IMR-90 (cell line): ENCODE measurements at regions not wholly inside any gene's neighbourhood (a gene's known extent, or its start where the extent isn't known, plus 50 kb on each side); places are given as distances from the start of the nearest gene placed in this dataset.

Experiments used
- ATAC-seq: fragments of 200-7000 bp; cut with Tn5 transposase; 2 replicates; pipeline ENCODE4 v1.9.1; 2020; ENCODE audit warnings: low read depth, mild to moderate bottlenecking, moderate library complexity
- BruUV-seq: library from RNA; stranded (reverse); fragments of 400-500 nt; replicated peaks from 2 replicates; lab custom pipeline; 2021; lab: Mats Ljungman, UMichigan
- CTCF ChIA-PET: fragments of 300-600 bp; formaldehyde crosslinking; extraction: SDS; loops from one replicate; lab custom pipeline; 2021; ENCODE audit warnings: antibody characterized with exemption; lab: Yijun Ruan, JAX
- POLR2A ChIA-PET: fragments of 300-600 bp; sonication (Branson Sonifier 250); formaldehyde crosslinking; loops from one replicate; lab custom pipeline; 2022; ENCODE audit warnings: antibody characterized with exemption; ENCODE audit not compliant: unreplicated experiment; lab: Charles Lee
- DNase-seq: peaks from one replicate; pipeline ENCODE4 v3.0.0; 2013
- H2AFZ ChIP-seq: replicated peaks from 2 replicates; pipeline ENCODE3; 2013; ENCODE audit warnings: low read length, mild to moderate bottlenecking; ENCODE audit not compliant: poor library complexity
- H2AK5ac ChIP-seq: 2 replicates; pipeline ENCODE4 v1.6.1; 2013; ENCODE audit warnings: low read depth, low read length, inconsistent platforms
- H2AK9ac ChIP-seq: replicated peaks from 2 replicates; pipeline ENCODE3; 2013; ENCODE audit warnings: mild to moderate bottlenecking, low read depth, low read length, moderate library complexity; ENCODE audit not compliant: poor library complexity
- H2BK120ac ChIP-seq: 2 replicates; pipeline ENCODE4 v1.6.1; 2013; ENCODE audit warnings: low read depth, low read length, inconsistent platforms
- H2BK15ac ChIP-seq: 3 replicates; pipeline ENCODE4 v1.6.1; 2013; ENCODE audit warnings: low read depth, low read length, inconsistent platforms
- H2BK20ac ChIP-seq: 2 replicates; pipeline ENCODE4 v1.6.1; 2013; ENCODE audit warnings: low read depth, mild to moderate bottlenecking, inconsistent platforms, low read length, moderate library complexity
- H2BK5ac ChIP-seq: 2 replicates; pipeline ENCODE4 v1.6.1; 2013; ENCODE audit warnings: mild to moderate bottlenecking, low read depth, low read length, inconsistent platforms; ENCODE audit not compliant: poor library complexity, severe bottlenecking
- H3K14ac ChIP-seq: replicated peaks from 2 replicates; pipeline ENCODE4 v1.6.1; 2013; ENCODE audit warnings: low read depth, low read length, inconsistent platforms
- H3K18ac ChIP-seq: 2 replicates; pipeline ENCODE4 v1.6.1; 2013; ENCODE audit warnings: low read depth, low read length, control low read depth
- H3K23ac ChIP-seq: 2 replicates; pipeline ENCODE4 v1.6.1; 2013; ENCODE audit warnings: low read depth, low read length, inconsistent platforms
- H3K27ac ChIP-seq: 2 replicates; pipeline ENCODE4 v1.5.1; 2013; ENCODE audit warnings: mild to moderate bottlenecking, control low read depth, low read length; ENCODE audit not compliant: insufficient read depth
- H3K27me3 ChIP-seq: 2 replicates; pipeline ENCODE4 v1.6.1; 2013; ENCODE audit warnings: low read length; ENCODE audit not compliant: control insufficient read depth, insufficient read depth
- H3K36me3 ChIP-seq: 2 replicates; pipeline ENCODE4 v1.6.1; 2013; ENCODE audit warnings: low read length, mixed read lengths; ENCODE audit not compliant: control insufficient read depth, insufficient read depth
- H3K4ac ChIP-seq: 2 replicates; pipeline ENCODE4 v1.6.1; 2013; ENCODE audit warnings: low read depth, low read length, inconsistent platforms
- H3K4me1 ChIP-seq: 2 replicates; pipeline ENCODE4 v1.6.1; 2013; ENCODE audit warnings: low read length, mixed read lengths; ENCODE audit not compliant: control insufficient read depth, insufficient read depth
- H3K4me2 ChIP-seq: 2 replicates; pipeline ENCODE4 v1.6.1; 2013; ENCODE audit warnings: low read depth, mild to moderate bottlenecking, control low read depth, low read length, moderate library complexity
- H3K4me3 ChIP-seq: 2 replicates; pipeline ENCODE4 v1.5.1; 2013; ENCODE audit warnings: low read depth, mild to moderate bottlenecking, control low read depth, low read length, moderate library complexity; ENCODE audit not compliant: insufficient read depth
- H3K56ac ChIP-seq: 2 replicates; pipeline ENCODE4 v1.6.1; 2013; ENCODE audit warnings: low read length, inconsistent platforms; ENCODE audit not compliant: insufficient read depth; ENCODE audit errors: extremely low read depth
- H3K79me1 ChIP-seq, 2 experiments: 2 replicates each; pipeline ENCODE4 v1.6.1; 2013; ENCODE audit warnings: low read length in 2 of 2, inconsistent platforms in 1 of 2, low read depth in 1 of 2
- H3K9ac ChIP-seq: 2 replicates; pipeline ENCODE4 v1.6.1; 2013; ENCODE audit warnings: low read depth, low read length, control low read depth
- H3K9me1 ChIP-seq: 2 replicates; pipeline ENCODE4 v1.6.1; 2013; ENCODE audit warnings: low read length, inconsistent platforms; ENCODE audit not compliant: insufficient read depth
- H3K9me3 ChIP-seq: 2 replicates; pipeline ENCODE4 v1.6.1; 2013; ENCODE audit warnings: low read length; ENCODE audit not compliant: control insufficient read depth, insufficient read depth
- H4K20me1 ChIP-seq: 2 replicates; pipeline ENCODE4 v1.6.1; 2013; ENCODE audit warnings: low read length, inconsistent platforms; ENCODE audit not compliant: insufficient read depth
- H4K5ac ChIP-seq: 2 replicates; pipeline ENCODE4 v1.6.1; 2013; ENCODE audit warnings: mild to moderate bottlenecking, low read depth, low read length, control low read depth
- H4K8ac ChIP-seq, 2 experiments: 2 replicates each; pipeline ENCODE4 v1.6.1; 2013; ENCODE audit warnings: low read depth in 2 of 2, low read length in 2 of 2, control low read depth in 1 of 2, inconsistent platforms in 1 of 2
- H4K91ac ChIP-seq: 2 replicates; pipeline ENCODE4 v1.6.1; 2013; ENCODE audit warnings: low read depth, low read length, inconsistent platforms; ENCODE audit not compliant: insufficient read depth
- CEBPB ChIP-seq: IDR thresholded peaks from 2 replicates; pipeline ENCODE4 v1.6.1; 2012; ENCODE audit warnings: low read depth, low read length, improper control_type of control experiment
- CHD1 ChIP-seq: IDR thresholded peaks from 2 replicates; pipeline ENCODE4 v1.6.1; 2012; ENCODE audit warnings: low read depth, low read length, improper control_type of control experiment
- FOS ChIP-seq: fragments of 150-350 bp; IDR thresholded peaks from 2 replicates; pipeline ENCODE4 v1.6.1; 2016; ENCODE audit warnings: low read depth, low read length
- MAFK ChIP-seq: IDR thresholded peaks from 2 replicates; pipeline ENCODE4 v1.6.1; 2012; ENCODE audit warnings: low read depth, low read length, improper control_type of control experiment
- MAZ ChIP-seq: IDR thresholded peaks from 2 replicates; pipeline ENCODE4 v1.6.1; 2012; ENCODE audit warnings: low read depth, mild to moderate bottlenecking, low read length, improper control_type of control experiment, moderate library complexity, borderline replicate concordance
- MXI1 ChIP-seq: IDR thresholded peaks from 2 replicates; pipeline ENCODE4 v1.6.1; 2012; ENCODE audit warnings: low read depth, mild to moderate bottlenecking, low read length, moderate library complexity, borderline replicate concordance
- NFE2L2 ChIP-seq: fragments of 150-350 bp; IDR thresholded peaks from 2 replicates; pipeline ENCODE4 v1.6.1; 2016; ENCODE audit warnings: low read depth, mild to moderate bottlenecking, low read length
- RAD21 ChIP-seq: IDR thresholded peaks from 2 replicates; pipeline ENCODE4 v1.6.1; 2012; ENCODE audit warnings: low read length, improper control_type of control experiment
- RCOR1 ChIP-seq: IDR thresholded peaks from 2 replicates; pipeline ENCODE4 v1.6.1; 2012; ENCODE audit warnings: mild to moderate bottlenecking, low read length, improper control_type of control experiment; ENCODE audit not compliant: insufficient replicate concordance
- RFX5 ChIP-seq: IDR thresholded peaks from 2 replicates; pipeline ENCODE4 v1.8.0; 2012; ENCODE audit warnings: low read depth, mild to moderate bottlenecking, low read length, moderate library complexity
- SMC3 ChIP-seq: fragments of 150-350 bp; IDR thresholded peaks from 2 replicates; pipeline ENCODE4 v1.6.1; 2016; ENCODE audit warnings: low read depth, mild to moderate bottlenecking, antibody characterized with exemption, low read length, moderate library complexity
- WGBS, 2 experiments: methylation state at CpG; one replicate each; pipeline versions ENCODE4 v1.1.5 to v1.1.7; 2013; ENCODE audit warnings: missing lambda C conversion rate in 2 of 2; ENCODE audit not compliant: insufficient read length in 1 of 2; ENCODE audit errors: extremely low coverage in 2 of 2; 5-methylcytosine and 5-hydroxymethylcytosine counted together
- dilution Hi-C: fragments of 300-500 bp; cut with HindIII; formaldehyde crosslinking; loops from one replicate; pipeline ENCODE4 v1.14.3; 2018; ENCODE audit warnings: low sequenced_read_pairs; ENCODE audit not compliant: unreplicated experiment
- in situ Hi-C: fragments of 300-500 bp; cut with MboI; formaldehyde crosslinking; loops from 3 replicates; pipeline ENCODE4 v1.14.3; 2019; ENCODE audit warnings: low sequenced_read_pairs, inconsistent platforms, mixed read lengths
- intact Hi-C: fragments of 100-400 bp; cut with micrococcal nuclease; formaldehyde crosslinking; loops from 2 replicates; pipeline ENCODE4 v1.10.0; 2022
- TF ChIP-seq, protein P1 (sequence below): conservative IDR thresholded peaks from 2 replicates; pipeline ENCODE4 v1.5.1; 2012; ENCODE audit warnings: mild to moderate bottlenecking, low read depth, low read length, improper control_type of control experiment
- TF ChIP-seq, protein P2 (sequence below): fragments of 150-350 bp; IDR thresholded peaks from 2 replicates; pipeline ENCODE4 v1.6.1; 2016; ENCODE audit warnings: low read depth, mild to moderate bottlenecking, low read length, moderate library complexity, borderline replicate concordance
- TF ChIP-seq, protein P3 (sequence below): fragments of 150-350 bp; IDR thresholded peaks from 2 replicates; pipeline ENCODE4 v1.6.1; 2017; ENCODE audit warnings: mild to moderate bottlenecking, antibody characterized with exemption, low read length, low read depth

DNA sequence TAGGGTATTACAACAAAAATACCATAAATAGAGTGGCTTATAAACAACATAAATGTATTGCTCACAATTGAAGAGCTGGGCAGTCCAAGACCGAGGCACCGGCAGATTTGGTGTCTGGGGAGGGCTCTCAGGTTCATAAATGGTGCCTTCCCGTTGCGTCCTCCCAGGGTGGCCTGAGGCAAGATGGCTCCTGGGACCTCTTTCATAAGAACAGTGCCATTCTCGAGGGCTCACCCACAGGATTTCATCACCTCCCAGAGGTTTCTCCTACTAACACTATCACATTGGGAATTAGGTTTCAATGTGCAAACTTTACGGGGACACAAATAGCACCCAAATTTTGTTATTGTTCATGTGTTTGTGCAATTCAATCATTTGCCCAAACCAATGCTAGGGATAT lies 793.5 kb upstream of the HS6ST1 start:
- dilution Hi-C loops (no loop called here), intact Hi-C loops (no loop called here), in situ Hi-C loops (no loop called here)
- no peak overlapping the region for H3K4ac ChIP-seq
- no TSS peak for BruUV-seq
- H2BK5ac ChIP-seq = no peak overlapping the region
- no peak overlapping the region for H3K14ac ChIP-seq
- ATAC-seq (no peak), DNase-seq (no peak)
- no peak overlapping the region for H4K8ac ChIP-seq
- no peaks in the 10 kb centered on the region for H3K27me3 ChIP-seq
- H2BK20ac ChIP-seq = no peak overlapping the region
- H3K18ac ChIP-seq = no peak overlapping the region
- H3K23ac ChIP-seq = no peak overlapping the region
- H3K4me1 ChIP-seq = no peaks in the 10 kb centered on the region
- no CpG with 5 or more reads among the region's 6 CpGs for WGBS, 2 experiments
- no peak overlapping the region for H2AK9ac ChIP-seq
- no peak overlapping the region for H2BK15ac ChIP-seq
- no peak overlapping the region for H3K56ac ChIP-seq
- no peaks in the 10 kb centered on the region for H3K36me3 ChIP-seq
- H2BK120ac ChIP-seq = no peak overlapping the region
- H3K9me3 ChIP-seq = peaks cover 3% of the 10 kb centered on the region
- H4K20me1 ChIP-seq = no peaks in the 10 kb centered on the region
- TF ChIP-seq RFX5 (no peak), RCOR1 (no peak), MXI1 (no peak), FOS (no peak), RAD21 (no peak), NFE2L2 (no peak), MAZ (no peak), MAFK (no peak), CEBPB (no peak), CHD1 (no peak), SMC3 (no peak)
- TF ChIP-seq, protein P1, sequence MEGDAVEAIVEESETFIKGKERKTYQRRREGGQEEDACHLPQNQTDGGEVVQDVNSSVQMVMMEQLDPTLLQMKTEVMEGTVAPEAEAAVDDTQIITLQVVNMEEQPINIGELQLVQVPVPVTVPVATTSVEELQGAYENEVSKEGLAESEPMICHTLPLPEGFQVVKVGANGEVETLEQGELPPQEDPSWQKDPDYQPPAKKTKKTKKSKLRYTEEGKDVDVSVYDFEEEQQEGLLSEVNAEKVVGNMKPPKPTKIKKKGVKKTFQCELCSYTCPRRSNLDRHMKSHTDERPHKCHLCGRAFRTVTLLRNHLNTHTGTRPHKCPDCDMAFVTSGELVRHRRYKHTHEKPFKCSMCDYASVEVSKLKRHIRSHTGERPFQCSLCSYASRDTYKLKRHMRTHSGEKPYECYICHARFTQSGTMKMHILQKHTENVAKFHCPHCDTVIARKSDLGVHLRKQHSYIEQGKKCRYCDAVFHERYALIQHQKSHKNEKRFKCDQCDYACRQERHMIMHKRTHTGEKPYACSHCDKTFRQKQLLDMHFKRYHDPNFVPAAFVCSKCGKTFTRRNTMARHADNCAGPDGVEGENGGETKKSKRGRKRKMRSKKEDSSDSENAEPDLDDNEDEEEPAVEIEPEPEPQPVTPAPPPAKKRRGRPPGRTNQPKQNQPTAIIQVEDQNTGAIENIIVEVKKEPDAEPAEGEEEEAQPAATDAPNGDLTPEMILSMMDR = no peak
- TF ChIP-seq, protein P2, sequence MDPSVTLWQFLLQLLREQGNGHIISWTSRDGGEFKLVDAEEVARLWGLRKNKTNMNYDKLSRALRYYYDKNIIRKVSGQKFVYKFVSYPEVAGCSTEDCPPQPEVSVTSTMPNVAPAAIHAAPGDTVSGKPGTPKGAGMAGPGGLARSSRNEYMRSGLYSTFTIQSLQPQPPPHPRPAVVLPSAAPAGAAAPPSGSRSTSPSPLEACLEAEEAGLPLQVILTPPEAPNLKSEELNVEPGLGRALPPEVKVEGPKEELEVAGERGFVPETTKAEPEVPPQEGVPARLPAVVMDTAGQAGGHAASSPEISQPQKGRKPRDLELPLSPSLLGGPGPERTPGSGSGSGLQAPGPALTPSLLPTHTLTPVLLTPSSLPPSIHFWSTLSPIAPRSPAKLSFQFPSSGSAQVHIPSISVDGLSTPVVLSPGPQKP = no peak
- TF ChIP-seq, protein P3, sequence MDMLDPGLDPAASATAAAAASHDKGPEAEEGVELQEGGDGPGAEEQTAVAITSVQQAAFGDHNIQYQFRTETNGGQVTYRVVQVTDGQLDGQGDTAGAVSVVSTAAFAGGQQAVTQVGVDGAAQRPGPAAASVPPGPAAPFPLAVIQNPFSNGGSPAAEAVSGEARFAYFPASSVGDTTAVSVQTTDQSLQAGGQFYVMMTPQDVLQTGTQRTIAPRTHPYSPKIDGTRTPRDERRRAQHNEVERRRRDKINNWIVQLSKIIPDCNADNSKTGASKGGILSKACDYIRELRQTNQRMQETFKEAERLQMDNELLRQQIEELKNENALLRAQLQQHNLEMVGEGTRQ = no peak
- ChIA-PET CTCF (no interaction called here), POLR2A (no interaction called here)
- H3K9me1 ChIP-seq = no peaks in the 10 kb centered on the region
- H2AFZ ChIP-seq = no peak overlapping the region
- no peak overlapping the region for H2AK5ac ChIP-seq
- H3K4me2 ChIP-seq = no peak overlapping the region
- H3K79me1 ChIP-seq = no peaks in the 10 kb centered on the region
- no peak overlapping the region for H3K27ac ChIP-seq
- H3K4me3 ChIP-seq = no peak overlapping the region
- H4K5ac ChIP-seq = no peak overlapping the region
- no peak overlapping the region for H3K9ac ChIP-seq
- H4K91ac ChIP-seq = no peak overlapping the region
